ENCODE measurements at regions not wholly inside any gene's neighbourhood (a gene's known extent, or its start where the extent isn't known, plus 50 kb on each side); places are given as distances from the start of the nearest gene placed in this dataset.

DNA sequence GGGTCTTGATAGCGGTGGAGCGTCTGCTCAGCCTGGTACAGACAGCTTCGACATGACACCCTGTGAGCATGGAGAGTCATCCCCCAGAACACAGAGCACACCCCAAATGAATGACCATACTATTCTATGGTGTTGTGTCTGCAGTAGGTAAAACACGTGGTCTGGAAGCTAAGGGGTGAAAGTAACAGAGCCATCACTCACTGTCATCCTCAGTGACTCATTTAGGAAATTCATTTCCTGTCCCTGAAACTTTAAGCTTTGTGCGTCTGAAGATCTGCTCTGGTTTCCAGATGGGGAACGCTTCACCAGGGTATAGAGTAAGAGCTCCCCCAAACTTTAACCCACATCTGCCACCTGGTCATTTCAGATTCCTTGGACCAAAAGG is 94.8 kb upstream of the DISP3 start:
- Histone ChIP-seq H2AFZ (ENCODE audit: low read length) (no peak overlapping the region), H3K9ac (ENCODE audit: low read length) (no peak overlapping the region), H3K4me1 (ENCODE audit: insufficient read depth, low read length, severe bottlenecking) (no peaks in the 10 kb centered on the region), H3K27ac (ENCODE audit: low read depth, low read length, poor library complexity, severe bottlenecking) (no peak overlapping the region), H3K27me3 (ENCODE audit: insufficient read depth, low read length) (no peaks in the 10 kb centered on the region), H3K4me3 (ENCODE audit: low read depth, low read length, poor library complexity, severe bottlenecking) (no peak overlapping the region), H4K20me1 (ENCODE audit: insufficient read depth, low read length) (no peaks in the 10 kb centered on the region), H3F3A (ENCODE audit: insufficient read depth, low read length) (no peaks in the 10 kb centered on the region), H3K79me2 (ENCODE audit: insufficient read depth, low read length) (no peaks in the 10 kb centered on the region), H3K4me2 (ENCODE audit: low read length) (no peak overlapping the region), H3K36me3 (ENCODE audit: insufficient read depth, low read length) (no peaks in the 10 kb centered on the region), H3K9me3 (ENCODE audit: low read length) (no peaks in the 10 kb centered on the region), H3K9me2 (ENCODE audit: low read depth, low read length) (no peaks in the 10 kb centered on the region)
- TF ChIP-seq, protein P1, sequence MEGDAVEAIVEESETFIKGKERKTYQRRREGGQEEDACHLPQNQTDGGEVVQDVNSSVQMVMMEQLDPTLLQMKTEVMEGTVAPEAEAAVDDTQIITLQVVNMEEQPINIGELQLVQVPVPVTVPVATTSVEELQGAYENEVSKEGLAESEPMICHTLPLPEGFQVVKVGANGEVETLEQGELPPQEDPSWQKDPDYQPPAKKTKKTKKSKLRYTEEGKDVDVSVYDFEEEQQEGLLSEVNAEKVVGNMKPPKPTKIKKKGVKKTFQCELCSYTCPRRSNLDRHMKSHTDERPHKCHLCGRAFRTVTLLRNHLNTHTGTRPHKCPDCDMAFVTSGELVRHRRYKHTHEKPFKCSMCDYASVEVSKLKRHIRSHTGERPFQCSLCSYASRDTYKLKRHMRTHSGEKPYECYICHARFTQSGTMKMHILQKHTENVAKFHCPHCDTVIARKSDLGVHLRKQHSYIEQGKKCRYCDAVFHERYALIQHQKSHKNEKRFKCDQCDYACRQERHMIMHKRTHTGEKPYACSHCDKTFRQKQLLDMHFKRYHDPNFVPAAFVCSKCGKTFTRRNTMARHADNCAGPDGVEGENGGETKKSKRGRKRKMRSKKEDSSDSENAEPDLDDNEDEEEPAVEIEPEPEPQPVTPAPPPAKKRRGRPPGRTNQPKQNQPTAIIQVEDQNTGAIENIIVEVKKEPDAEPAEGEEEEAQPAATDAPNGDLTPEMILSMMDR (IDR thresholded peaks at IDR 0.05; ENCODE audit: low read length) = no peak
- no peak for TF ChIP-seq EZH2 (IDR thresholded peaks at IDR 0.05; ENCODE audit: borderline replicate concordance, low read length)

DNA sequence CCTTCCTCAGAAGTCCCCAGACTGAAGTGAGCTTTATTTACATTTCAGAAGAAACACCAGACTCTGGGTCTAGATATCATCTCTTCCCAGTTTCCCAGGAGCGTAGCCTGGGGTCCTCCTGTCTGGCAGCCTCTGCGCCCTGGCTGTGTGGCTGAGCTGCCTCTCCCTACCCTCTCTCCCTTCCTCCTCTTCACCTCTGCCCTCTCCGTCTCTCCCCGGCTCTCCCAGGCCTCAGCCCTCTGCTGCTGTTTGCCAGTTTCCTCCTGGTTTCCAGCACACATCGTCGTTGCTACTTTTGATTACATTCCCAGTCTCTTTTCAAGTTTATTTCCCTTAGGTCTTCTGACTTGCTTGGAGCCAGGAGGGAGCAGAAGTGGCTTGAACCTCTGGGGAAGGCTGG is 91.1 kb upstream of the DISP3 start:
- Histone ChIP-seq H4K20me1 (ENCODE audit: insufficient read depth, low read length) (no peaks in the 10 kb centered on the region), H3K9me2 (ENCODE audit: low read depth, low read length) (no peaks in the 10 kb centered on the region), H3K9ac (ENCODE audit: low read length) (no peak overlapping the region), H3K4me3 (ENCODE audit: low read depth, low read length, poor library complexity, severe bottlenecking) (no peak overlapping the region), H3K4me1 (ENCODE audit: insufficient read depth, low read length, severe bottlenecking) (no peaks in the 10 kb centered on the region), H3K79me2 (ENCODE audit: insufficient read depth, low read length) (no peaks in the 10 kb centered on the region), H3K36me3 (ENCODE audit: insufficient read depth, low read length) (no peaks in the 10 kb centered on the region), H3K27me3 (ENCODE audit: insufficient read depth, low read length) (no peaks in the 10 kb centered on the region), H3F3A (ENCODE audit: insufficient read depth, low read length) (no peaks in the 10 kb centered on the region), H2AFZ (ENCODE audit: low read length) (no peak overlapping the region), H3K9me3 (ENCODE audit: low read length) (no peaks in the 10 kb centered on the region), H3K27ac (ENCODE audit: low read depth, low read length, poor library complexity, severe bottlenecking) (no peak overlapping the region), H3K4me2 (ENCODE audit: low read length) (no peak overlapping the region)
- no peak for TF ChIP-seq EZH2 (IDR thresholded peaks at IDR 0.05; ENCODE audit: borderline replicate concordance, low read length)
- TF ChIP-seq, protein P1 (IDR thresholded peaks at IDR 0.05; ENCODE audit: low read length) = no peak

DNA sequence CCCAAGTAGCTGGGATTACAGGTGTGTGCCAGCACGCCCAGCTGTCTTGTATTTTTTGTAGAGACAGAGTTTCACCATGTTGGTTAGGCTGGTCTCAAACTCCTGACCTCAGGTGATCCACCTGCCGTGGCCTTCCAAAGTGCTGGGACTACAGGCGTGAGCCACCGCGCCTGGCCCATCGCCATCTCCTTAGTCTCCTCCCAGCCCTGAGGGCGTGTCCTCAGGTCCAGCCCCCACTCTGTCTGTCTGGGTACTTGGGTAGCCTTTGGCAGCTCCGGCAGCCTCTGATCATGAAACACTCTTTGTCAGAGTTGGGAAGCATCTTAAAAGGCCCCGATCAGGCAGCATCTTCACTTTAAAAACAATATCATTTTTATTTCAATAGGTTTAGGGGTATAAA is 90.3 kb upstream of the DISP3 start:
- no peak overlapping the region for H3K4me2 ChIP-seq (ENCODE audit: low read length)
- no peaks in the 10 kb centered on the region for H3K9me2 ChIP-seq (ENCODE audit: low read depth, low read length)
- H3K9ac ChIP-seq (ENCODE audit: low read length) = no peak overlapping the region
- H3K4me1 ChIP-seq (ENCODE audit: insufficient read depth, low read length, severe bottlenecking) = no peaks in the 10 kb centered on the region
- H3K79me2 ChIP-seq (ENCODE audit: insufficient read depth, low read length) = no peaks in the 10 kb centered on the region
- no peaks in the 10 kb centered on the region for H3K36me3 ChIP-seq (ENCODE audit: insufficient read depth, low read length)
- H3K9me3 ChIP-seq (ENCODE audit: low read length) = no peaks in the 10 kb centered on the region
- no peaks in the 10 kb centered on the region for H3F3A ChIP-seq (ENCODE audit: insufficient read depth, low read length)
- no peak for TF ChIP-seq EZH2 (IDR thresholded peaks at IDR 0.05; ENCODE audit: borderline replicate concordance, low read length)
- TF ChIP-seq, protein P1 (IDR thresholded peaks at IDR 0.05; ENCODE audit: low read length) = no peak
- H3K27ac ChIP-seq (ENCODE audit: low read depth, low read length, poor library complexity, severe bottlenecking) = no peak overlapping the region
- H3K4me3 ChIP-seq (ENCODE audit: low read depth, low read length, poor library complexity, severe bottlenecking) = no peak overlapping the region
- H4K20me1 ChIP-seq (ENCODE audit: insufficient read depth, low read length) = no peaks in the 10 kb centered on the region
- H3K27me3 ChIP-seq (ENCODE audit: insufficient read depth, low read length) = no peaks in the 10 kb centered on the region
- H2AFZ ChIP-seq (ENCODE audit: low read length) = no peak overlapping the region

Measured in OCI-LY1 (cell line).